ENCODE measurements at regions not wholly inside any gene's neighbourhood (a gene's known extent, or its start where the extent isn't known, plus 50 kb on each side); places are given as distances from the start of the nearest gene placed in this dataset.
A peak's percentile ranks its signal among the peaks of the same experiment; 100 is the strongest.

DNA sequence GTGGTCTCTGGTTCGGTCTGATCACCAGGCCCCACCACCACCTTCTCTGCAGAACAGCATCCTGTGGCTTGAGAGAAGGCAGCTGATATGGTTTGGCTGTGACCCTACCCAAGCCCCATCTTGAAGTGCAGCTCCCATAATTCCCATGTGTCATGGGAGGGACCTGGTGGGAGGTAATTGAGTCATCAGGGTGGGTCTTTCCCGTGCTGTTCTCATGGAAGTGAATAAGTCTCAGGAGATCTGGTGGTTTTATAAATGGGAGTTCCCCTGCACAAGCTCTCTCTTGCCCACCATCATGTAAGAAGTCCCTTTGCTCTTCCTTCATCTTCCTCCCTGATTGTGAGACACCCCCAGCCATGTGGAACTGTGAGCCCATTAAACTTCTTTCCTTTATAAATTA is 352.3 kb upstream of the CDH5 start:
- Histone ChIP-seq H3K4me3 (ENCODE audit: low read depth, low read length) (no peak overlapping the region), H3K27ac (ENCODE audit: low read depth, low read length) (no peak overlapping the region), H3K36me3 (ENCODE audit: control insufficient read depth, insufficient read depth, low read length) (no peaks in the 10 kb centered on the region), H3K4me1 (ENCODE audit: control insufficient read depth, insufficient read depth, low read length) (no peaks in the 10 kb centered on the region), H3K9me3 (ENCODE audit: control insufficient read depth, insufficient read depth, low read length) (no peaks in the 10 kb centered on the region), H3K27me3 (ENCODE audit: control insufficient read depth, insufficient read depth, low read length) (no peaks in the 10 kb centered on the region)
- WGBS (ENCODE audit: insufficient coverage) = no CpG with 5 or more reads among the region's 2 CpGs
- no peak for DNase-seq (ENCODE audit: low read depth in 4 of 6, low spot score in 6 of 6)

- DNase-seq (ENCODE audit: low read depth in 4 of 6, low spot score in 6 of 6) = no peak
- Histone ChIP-seq H3K27ac (ENCODE audit: low read depth, low read length) (no peak overlapping the region), H3K4me1 (ENCODE audit: control insufficient read depth, insufficient read depth, low read length) (no peaks in the 10 kb centered on the region), H3K9me3 (ENCODE audit: control insufficient read depth, insufficient read depth, low read length) (no peaks in the 10 kb centered on the region), H3K27me3 (ENCODE audit: control insufficient read depth, insufficient read depth, low read length) (no peaks in the 10 kb centered on the region), H3K4me3 (ENCODE audit: low read depth, low read length) (no peak overlapping the region), H3K36me3 (ENCODE audit: control insufficient read depth, insufficient read depth, low read length) (no peaks in the 10 kb centered on the region)
- no CpG with 5 or more reads among the region's 2 CpGs for WGBS (ENCODE audit: insufficient coverage)
Measured at GRCh38 chr16:66013486-66013885, 353.0 kb upstream of the CDH5 start.

DNA sequence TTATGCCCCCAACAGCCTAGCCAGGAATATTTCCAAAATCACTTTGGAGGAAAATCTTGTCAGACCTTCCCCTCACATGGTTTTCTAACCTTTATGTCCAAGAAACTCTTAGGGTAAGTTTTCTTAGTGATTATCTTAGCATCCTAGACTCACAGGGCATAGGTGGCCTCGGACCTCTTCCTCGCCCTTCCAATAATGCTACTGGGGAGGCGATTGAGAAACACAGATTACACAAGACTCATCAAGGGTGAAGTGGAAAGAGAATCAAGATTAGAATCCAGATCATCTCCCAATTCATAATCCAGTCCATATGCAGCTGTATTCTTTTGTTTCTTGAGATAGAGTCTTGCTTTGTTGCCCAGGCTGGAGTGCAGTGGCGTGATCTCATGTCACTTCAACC is 358.4 kb upstream of the CDH5 start:
- Histone ChIP-seq H3K36me3 (ENCODE audit: control insufficient read depth, insufficient read depth, low read length) (no peaks in the 10 kb centered on the region), H3K9me3 (ENCODE audit: control insufficient read depth, insufficient read depth, low read length) (no peaks in the 10 kb centered on the region), H3K27me3 (ENCODE audit: control insufficient read depth, insufficient read depth, low read length) (no peaks in the 10 kb centered on the region), H3K4me3 (ENCODE audit: low read depth, low read length) (no peak overlapping the region), H3K27ac (ENCODE audit: low read depth, low read length) (no peak overlapping the region), H3K4me1 (ENCODE audit: control insufficient read depth, insufficient read depth, low read length) (no peaks in the 10 kb centered on the region)
- no CpG with 5 or more reads among the region's 4 CpGs for WGBS (ENCODE audit: insufficient coverage)
- no peak for DNase-seq (ENCODE audit: low read depth in 4 of 6, low spot score in 6 of 6)

DNA sequence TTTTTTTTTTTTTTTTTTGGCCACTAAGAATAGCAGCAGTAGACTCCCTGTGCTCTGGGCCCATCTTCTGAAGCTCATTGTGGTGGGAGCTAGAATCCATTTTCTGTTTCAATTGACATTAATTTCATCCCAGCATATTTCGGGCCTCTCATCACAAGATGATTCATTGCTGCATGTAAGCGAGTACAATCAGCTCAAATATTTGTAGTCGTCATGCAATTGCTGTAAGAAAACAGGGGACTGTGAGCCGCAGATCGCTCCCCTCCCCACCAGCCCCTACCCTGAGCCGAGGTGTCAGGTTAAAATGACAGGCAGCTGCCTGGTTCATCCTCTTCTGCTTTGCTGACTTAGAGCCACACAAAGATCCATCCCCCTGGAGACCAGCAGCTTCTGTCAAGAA is 358.8 kb upstream of the CDH5 start:
- no peaks in the 10 kb centered on the region for H3K9me3 ChIP-seq (ENCODE audit: control insufficient read depth, insufficient read depth, low read length)
- 40% methylated on average over 1 of the region's 6 CpGs for WGBS (ENCODE audit: insufficient coverage)
- no peak overlapping the region for H3K27ac ChIP-seq (ENCODE audit: low read depth, low read length)
- DNase-seq (ENCODE audit: low read depth in 4 of 6, low spot score in 6 of 6) = peak in 1 of 6 donors; percentile 34
- H3K27me3 ChIP-seq (ENCODE audit: control insufficient read depth, insufficient read depth, low read length) = no peaks in the 10 kb centered on the region
- H3K4me1 ChIP-seq (ENCODE audit: control insufficient read depth, insufficient read depth, low read length) = no peaks in the 10 kb centered on the region
- H3K36me3 ChIP-seq (ENCODE audit: control insufficient read depth, insufficient read depth, low read length) = no peaks in the 10 kb centered on the region
- H3K4me3 ChIP-seq (ENCODE audit: low read depth, low read length) = no peak overlapping the region

GRCh38 chr16:66006485-66006884 is 360.0 kb upstream of the CDH5 start:
- no peak for DNase-seq (ENCODE audit: low read depth in 4 of 6, low spot score in 6 of 6)
- Histone ChIP-seq H3K27ac (ENCODE audit: low read depth, low read length) (no peak overlapping the region), H3K36me3 (ENCODE audit: control insufficient read depth, insufficient read depth, low read length) (no peaks in the 10 kb centered on the region), H3K9me3 (ENCODE audit: control insufficient read depth, insufficient read depth, low read length) (no peaks in the 10 kb centered on the region), H3K27me3 (ENCODE audit: control insufficient read depth, insufficient read depth, low read length) (no peaks in the 10 kb centered on the region), H3K4me1 (ENCODE audit: control insufficient read depth, insufficient read depth, low read length) (no peaks in the 10 kb centered on the region), H3K4me3 (ENCODE audit: low read depth, low read length) (no peak overlapping the region)
- WGBS (ENCODE audit: insufficient coverage) = 88% methylated on average over 9 of the region's 9 CpGs

DNA sequence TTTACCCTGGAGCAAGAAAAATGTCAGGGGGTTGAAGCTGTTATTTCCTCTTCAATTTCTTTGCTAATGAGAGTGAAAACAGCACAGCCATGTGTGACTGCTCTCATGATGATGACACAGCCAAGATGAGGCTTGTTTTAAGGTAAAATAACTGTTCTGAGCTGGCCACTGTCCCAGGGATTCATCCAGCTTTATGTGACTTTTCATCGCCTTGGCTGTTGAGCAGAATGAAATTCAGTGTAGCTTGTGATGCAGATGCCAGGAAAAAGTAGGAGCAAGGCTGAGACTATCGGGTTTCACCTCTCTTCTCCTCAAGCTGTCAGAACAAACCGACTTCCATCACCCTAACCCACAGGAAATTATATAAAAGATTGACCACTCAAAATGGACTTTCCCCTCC is 361.8 kb upstream of the CDH5 start:
- no peak overlapping the region for H3K27ac ChIP-seq (ENCODE audit: low read depth, low read length)
- DNase-seq (ENCODE audit: low read depth in 4 of 6, low spot score in 6 of 6) = peak in 2 of 6 donors; percentile 56 to 69
- 73% methylated on average over 2 of the region's 3 CpGs for WGBS (ENCODE audit: insufficient coverage)

DNA sequence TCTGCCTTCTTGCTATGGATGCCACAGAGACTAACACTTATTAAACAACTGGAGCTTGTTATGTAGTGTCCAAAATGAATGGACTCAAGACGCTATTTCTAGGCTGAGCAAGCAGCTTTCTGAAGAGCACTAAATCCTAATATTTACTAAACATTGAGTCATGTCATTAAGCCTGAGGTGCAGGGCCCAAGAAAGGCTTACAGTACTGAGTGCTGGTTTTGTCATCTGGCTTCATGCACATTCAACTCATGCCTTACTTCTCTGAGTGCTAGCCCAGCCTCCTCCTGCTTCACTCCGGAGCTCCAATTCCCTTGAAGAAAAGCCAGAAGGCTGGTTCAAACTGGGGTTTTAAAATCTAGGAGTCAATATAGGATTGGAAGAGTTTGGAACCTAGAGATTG is 363.3 kb upstream of the CDH5 start:
- H3K9me3 ChIP-seq (ENCODE audit: control insufficient read depth, insufficient read depth, low read length) = no peaks in the 10 kb centered on the region
- H3K36me3 ChIP-seq (ENCODE audit: control insufficient read depth, insufficient read depth, low read length) = no peaks in the 10 kb centered on the region
- no peaks in the 10 kb centered on the region for H3K27me3 ChIP-seq (ENCODE audit: control insufficient read depth, insufficient read depth, low read length)
- H3K4me3 ChIP-seq (ENCODE audit: low read depth, low read length) = no peak overlapping the region
- H3K4me1 ChIP-seq (ENCODE audit: control insufficient read depth, insufficient read depth, low read length) = no peaks in the 10 kb centered on the region
- WGBS (ENCODE audit: insufficient coverage) = 100% methylated on average over 1 of the region's 2 CpGs
- no peak overlapping the region for H3K27ac ChIP-seq (ENCODE audit: low read depth, low read length)
- no peak for DNase-seq (ENCODE audit: low read depth in 4 of 6, low spot score in 6 of 6)

More for the DNA sequence above, 361.8 kb upstream of the CDH5 start:
- no peaks in the 10 kb centered on the region for H3K27me3 ChIP-seq (ENCODE audit: control insufficient read depth, insufficient read depth, low read length)
- H3K36me3 ChIP-seq (ENCODE audit: control insufficient read depth, insufficient read depth, low read length) = no peaks in the 10 kb centered on the region
- H3K4me3 ChIP-seq (ENCODE audit: low read depth, low read length) = no peak overlapping the region
- no peaks in the 10 kb centered on the region for H3K4me1 ChIP-seq (ENCODE audit: control insufficient read depth, insufficient read depth, low read length)
- H3K9me3 ChIP-seq (ENCODE audit: control insufficient read depth, insufficient read depth, low read length) = no peaks in the 10 kb centered on the region

DNA sequence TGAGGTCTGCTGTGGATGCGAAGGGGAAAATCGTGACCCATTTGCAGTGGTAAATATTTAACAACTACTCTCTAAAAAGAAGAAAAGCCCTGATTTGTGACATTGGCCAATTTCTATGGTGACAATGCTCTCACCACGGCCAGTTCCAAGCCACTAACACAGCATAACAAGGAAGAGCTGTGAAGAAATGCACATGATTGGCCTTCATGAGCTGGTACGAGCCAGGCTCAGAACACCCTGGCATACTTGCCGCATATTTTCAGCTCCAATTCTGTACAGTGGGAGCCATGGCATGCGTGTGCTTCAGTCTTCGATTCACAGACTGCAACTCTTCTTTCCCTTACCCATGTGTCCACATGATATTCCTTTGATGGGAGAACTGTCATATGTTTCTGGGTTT is 363.9 kb upstream of the CDH5 start:
- peak in 1 of 6 donors; percentile 69 for DNase-seq (ENCODE audit: low read depth in 4 of 6, low spot score in 6 of 6)
- no peaks in the 10 kb centered on the region for H3K4me1 ChIP-seq (ENCODE audit: control insufficient read depth, insufficient read depth, low read length)
- WGBS (ENCODE audit: insufficient coverage) = 63% methylated on average over 2 of the region's 7 CpGs

DNA sequence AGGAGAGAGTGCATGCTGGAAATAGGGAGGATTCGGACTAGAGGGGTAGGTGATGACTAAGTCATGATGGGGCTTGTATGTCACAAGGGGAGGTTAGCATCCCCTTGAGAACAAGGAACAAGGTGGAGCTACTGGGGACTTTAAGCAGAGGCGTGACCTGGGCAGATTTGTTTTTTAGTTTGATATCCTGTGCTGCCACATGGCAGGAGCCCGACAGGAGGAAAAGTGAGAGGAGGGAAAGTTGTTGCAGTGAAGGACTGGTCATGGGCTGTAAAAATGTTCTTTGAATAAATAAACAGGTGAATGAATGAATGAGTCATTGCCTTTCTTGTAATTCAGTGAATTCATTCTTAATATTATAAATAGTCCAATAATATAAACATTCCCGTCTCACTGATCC is 365.1 kb upstream of the CDH5 start:
- 100% methylated on average over 2 of the region's 4 CpGs for WGBS (ENCODE audit: insufficient coverage)

More for the DNA sequence above, 363.9 kb upstream of the CDH5 start:
- no peak overlapping the region for H3K4me3 ChIP-seq (ENCODE audit: low read depth, low read length)
- no peaks in the 10 kb centered on the region for H3K9me3 ChIP-seq (ENCODE audit: control insufficient read depth, insufficient read depth, low read length)
- H3K27me3 ChIP-seq (ENCODE audit: control insufficient read depth, insufficient read depth, low read length) = no peaks in the 10 kb centered on the region
- H3K27ac ChIP-seq (ENCODE audit: low read depth, low read length) = no peak overlapping the region
- no peaks in the 10 kb centered on the region for H3K36me3 ChIP-seq (ENCODE audit: control insufficient read depth, insufficient read depth, low read length)

GRCh38 chr16:65998443-65998842 is 368.0 kb upstream of the CDH5 start:
- Histone ChIP-seq H3K4me3 (ENCODE audit: low read depth, low read length) (no peak overlapping the region), H3K9me3 (ENCODE audit: control insufficient read depth, insufficient read depth, low read length) (no peaks in the 10 kb centered on the region), H3K27me3 (ENCODE audit: control insufficient read depth, insufficient read depth, low read length) (no peaks in the 10 kb centered on the region), H3K4me1 (ENCODE audit: control insufficient read depth, insufficient read depth, low read length) (no peaks in the 10 kb centered on the region), H3K36me3 (ENCODE audit: control insufficient read depth, insufficient read depth, low read length) (no peaks in the 10 kb centered on the region), H3K27ac (ENCODE audit: low read depth, low read length) (no peak overlapping the region)
- no peak for DNase-seq (ENCODE audit: low read depth in 4 of 6, low spot score in 6 of 6)
- 100% methylated on average over 1 of the region's 5 CpGs for WGBS (ENCODE audit: insufficient coverage)

More for the DNA sequence above, 365.1 kb upstream of the CDH5 start:
- Histone ChIP-seq H3K27me3 (ENCODE audit: control insufficient read depth, insufficient read depth, low read length) (no peaks in the 10 kb centered on the region), H3K4me3 (ENCODE audit: low read depth, low read length) (no peak overlapping the region), H3K9me3 (ENCODE audit: control insufficient read depth, insufficient read depth, low read length) (no peaks in the 10 kb centered on the region), H3K27ac (ENCODE audit: low read depth, low read length) (no peak overlapping the region), H3K36me3 (ENCODE audit: control insufficient read depth, insufficient read depth, low read length) (no peaks in the 10 kb centered on the region), H3K4me1 (ENCODE audit: control insufficient read depth, insufficient read depth, low read length) (no peaks in the 10 kb centered on the region)
- DNase-seq (ENCODE audit: low read depth in 4 of 6, low spot score in 6 of 6) = no peak
